ENCODE measurements at regions not wholly inside any gene's neighbourhood (a gene's known extent, or its start where the extent isn't known, plus 50 kb on each side); places are given as distances from the start of the nearest gene placed in this dataset.
A peak's percentile ranks its signal among the peaks of the same experiment; 100 is the strongest.

GRCh38 chr6:122524056-122524455 lies 52.4 kb upstream of the SERINC1 start:
- DNase-seq (ENCODE audit: low spot score in 2 of 2), result no peak
- Histone ChIP-seq H3K9me3 (peaks cover 0 to 7% of the 10 kb centered on the region in 2 donors), H3K27me3 (no peaks in the 10 kb centered on the region), H3K4me3 (no peak overlapping the region), H3K36me3 (no peaks in the 10 kb centered on the region), H3K4me1 (no peaks in the 10 kb centered on the region), H3K27ac (no peak overlapping the region)
- intact Hi-C loops (cut with DNase I), result no loop called here
- TF ChIP-seq CTCF (IDR thresholded peaks at IDR 0.05), result no peak

GRCh38 chr6:122530440-122531046 lies 58.9 kb upstream of the SERINC1 start:
- intact Hi-C loops (cut with DNase I), result loop anchor here (1.0 to 2.0 kb wide), 2 partner anchors 38 to 150 kb away; no protein-coding TSS in a partner anchor
- DNase-seq (ENCODE audit: low spot score in 2 of 2), result peak in 1 of 2 donors; percentile 72
- Histone ChIP-seq H3K36me3 (no peaks in the 10 kb centered on the region), H3K27ac (no peak overlapping the region), H3K9me3 (peaks cover 0 to 7% of the 10 kb centered on the region in 2 donors), H3K27me3 (no peaks in the 10 kb centered on the region), H3K4me3 (no peak overlapping the region), H3K4me1 (no peaks in the 10 kb centered on the region)
- peak; percentile 70 to 83 (median 82) for TF ChIP-seq CTCF (IDR thresholded peaks at IDR 0.05)

- no peak for TF ChIP-seq CTCF (IDR thresholded peaks at IDR 0.05)
- Histone ChIP-seq H3K27ac (no peak overlapping the region), H3K36me3 (no peaks in the 10 kb centered on the region), H3K27me3 (no peaks in the 10 kb centered on the region), H3K9me3 (no peaks in the 10 kb centered on the region), H3K4me3 (no peak overlapping the region), H3K4me1 (no peaks in the 10 kb centered on the region)
- intact Hi-C loops (cut with DNase I), result no loop called here
- no peak for DNase-seq (ENCODE audit: low spot score in 2 of 2)
Measured at GRCh38 chr6:122548281-122548680, 61.9 kb upstream of the PKIB start.

GRCh38 chr6:122548820-122549219 lies 61.4 kb upstream of the PKIB start:
- Histone ChIP-seq H3K4me1 (no peaks in the 10 kb centered on the region), H3K9me3 (no peaks in the 10 kb centered on the region), H3K27ac (no peak overlapping the region), H3K4me3 (no peak overlapping the region), H3K27me3 (no peaks in the 10 kb centered on the region), H3K36me3 (no peaks in the 10 kb centered on the region)
- intact Hi-C loops (cut with DNase I), result no loop called here
- no peak for TF ChIP-seq CTCF (IDR thresholded peaks at IDR 0.05)
- DNase-seq (ENCODE audit: low spot score in 2 of 2), result no peak

GRCh38 chr6:122553697-122554096 lies 56.5 kb upstream of the PKIB start:
- TF ChIP-seq CTCF (IDR thresholded peaks at IDR 0.05), result no peak
- H3K9me3 ChIP-seq, result no peaks in the 10 kb centered on the region
- H3K4me1 ChIP-seq, result no peaks in the 10 kb centered on the region
- no peaks in the 10 kb centered on the region for H3K27me3 ChIP-seq
- DNase-seq (ENCODE audit: low spot score in 2 of 2), result no peak
- H3K36me3 ChIP-seq, result no peaks in the 10 kb centered on the region
- intact Hi-C loops (cut with DNase I), result no loop called here
- H3K27ac ChIP-seq, result no peak overlapping the region
- H3K4me3 ChIP-seq, result no peak overlapping the region

- intact Hi-C loops (cut with DNase I), result no loop called here
- DNase-seq (ENCODE audit: low spot score in 2 of 2), result no peak
- Histone ChIP-seq H3K36me3 (no peaks in the 10 kb centered on the region), H3K9me3 (no peaks in the 10 kb centered on the region), H3K27me3 (no peaks in the 10 kb centered on the region), H3K4me3 (no peak overlapping the region), H3K27ac (no peak overlapping the region), H3K4me1 (no peaks in the 10 kb centered on the region)
- TF ChIP-seq CTCF (IDR thresholded peaks at IDR 0.05), result no peak
Measured at GRCh38 chr6:122555561-122555960, 54.6 kb upstream of the PKIB start.
